Endothelial cell of umbilical vein (primary cell): ENCODE measurements at regions not wholly inside any gene's neighbourhood (a gene's known extent, or its start where the extent isn't known, plus 50 kb on each side); places are given as distances from the start of the nearest gene placed in this dataset.

ENCODE experiments used
- EZH2 ChIP-seq: IDR thresholded peaks from 2 replicates; pipeline ENCODE4 v1.6.1; 2012; ENCODE audit warnings: borderline replicate concordance, low read depth, mild to moderate bottlenecking, moderate library complexity, low read length, inconsistent platforms; ENCODE audit not compliant: severe bottlenecking
- GATA2 ChIP-seq: IDR thresholded peaks from 2 replicates; pipeline ENCODE4 v1.7.0; 2011; ENCODE audit warnings: low read depth, mild to moderate bottlenecking, moderate library complexity, mixed read lengths, low read length; ENCODE audit not compliant: insufficient read length, insufficient read depth
- JUN ChIP-seq: IDR thresholded peaks from 2 replicates; pipeline ENCODE4 v1.6.1; 2011; ENCODE audit warnings: borderline replicate concordance, low read depth; ENCODE audit not compliant: insufficient read length, insufficient read depth
- MYC ChIP-seq: IDR thresholded peaks from one replicate; pipeline ENCODE4 v1.6.1; 2011; ENCODE audit warnings: mild to moderate bottlenecking, low read depth, low read length
- POLR2A ChIP-seq: IDR thresholded peaks from 2 replicates; pipeline ENCODE4 v1.6.1; 2012; ENCODE audit warnings: low read depth, mild to moderate bottlenecking, control low read depth, low read length
- POLR2AphosphoS5 ChIP-seq: IDR thresholded peaks from 2 replicates; pipeline ENCODE4 v1.6.1; 2012; ENCODE audit warnings: low read depth, mild to moderate bottlenecking, control low read depth, low read length, moderate library complexity; ENCODE audit not compliant: insufficient read depth
- TF ChIP-seq, protein P1 (sequence below), 2 donors: IDR thresholded peaks; 1 replicate in 1 of 2; 2 replicates in 1 of 2; pipeline ENCODE4 v1.5.1; 2011; ENCODE audit warnings: low read length in 2 of 2, mild to moderate bottlenecking in 2 of 2, moderate library complexity in 2 of 2, control low read depth in 1 of 2, inconsistent platforms in 1 of 2, low read depth in 1 of 2; ENCODE audit not compliant: insufficient read depth in 1 of 2; ENCODE audit errors: extremely low read depth in 1 of 2
- TF ChIP-seq, protein P2 (sequence below): IDR thresholded peaks from 2 replicates; pipeline ENCODE4 v1.6.1; 2011; ENCODE audit not compliant: insufficient read depth, insufficient read length

DNA sequence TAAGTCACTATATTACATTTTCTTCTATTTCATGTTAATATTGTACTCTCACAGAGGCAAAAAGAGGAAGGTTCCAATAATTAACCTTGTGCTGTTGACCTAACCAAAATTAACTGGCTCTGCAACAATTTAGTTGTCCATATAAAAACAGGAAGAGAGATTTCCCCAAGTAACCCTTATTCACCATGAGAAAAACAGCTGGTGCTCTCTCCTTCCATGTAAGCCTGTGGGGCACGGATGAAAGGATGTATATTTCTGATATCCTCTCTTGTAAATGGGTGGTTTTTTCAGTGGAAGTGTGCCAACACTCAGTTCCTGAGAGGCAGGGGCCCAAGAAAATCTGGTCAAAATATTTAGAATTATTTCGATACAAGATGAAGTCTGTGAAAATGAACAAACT lies 358.1 kb downstream of the CRPPA start:
- TF ChIP-seq EZH2 (no peak), POLR2A (no peak), JUN (no peak), MYC (no peak), POLR2AphosphoS5 (no peak), GATA2 (no peak)
- TF ChIP-seq, protein P1, sequence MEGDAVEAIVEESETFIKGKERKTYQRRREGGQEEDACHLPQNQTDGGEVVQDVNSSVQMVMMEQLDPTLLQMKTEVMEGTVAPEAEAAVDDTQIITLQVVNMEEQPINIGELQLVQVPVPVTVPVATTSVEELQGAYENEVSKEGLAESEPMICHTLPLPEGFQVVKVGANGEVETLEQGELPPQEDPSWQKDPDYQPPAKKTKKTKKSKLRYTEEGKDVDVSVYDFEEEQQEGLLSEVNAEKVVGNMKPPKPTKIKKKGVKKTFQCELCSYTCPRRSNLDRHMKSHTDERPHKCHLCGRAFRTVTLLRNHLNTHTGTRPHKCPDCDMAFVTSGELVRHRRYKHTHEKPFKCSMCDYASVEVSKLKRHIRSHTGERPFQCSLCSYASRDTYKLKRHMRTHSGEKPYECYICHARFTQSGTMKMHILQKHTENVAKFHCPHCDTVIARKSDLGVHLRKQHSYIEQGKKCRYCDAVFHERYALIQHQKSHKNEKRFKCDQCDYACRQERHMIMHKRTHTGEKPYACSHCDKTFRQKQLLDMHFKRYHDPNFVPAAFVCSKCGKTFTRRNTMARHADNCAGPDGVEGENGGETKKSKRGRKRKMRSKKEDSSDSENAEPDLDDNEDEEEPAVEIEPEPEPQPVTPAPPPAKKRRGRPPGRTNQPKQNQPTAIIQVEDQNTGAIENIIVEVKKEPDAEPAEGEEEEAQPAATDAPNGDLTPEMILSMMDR (IDR thresholded peaks at IDR 0.05; ENCODE audit: extremely low read depth in 1 of 2, insufficient read depth in 1 of 2, low read depth in 1 of 2, low read length in 2 of 2), result no peak
- TF ChIP-seq, protein P2, sequence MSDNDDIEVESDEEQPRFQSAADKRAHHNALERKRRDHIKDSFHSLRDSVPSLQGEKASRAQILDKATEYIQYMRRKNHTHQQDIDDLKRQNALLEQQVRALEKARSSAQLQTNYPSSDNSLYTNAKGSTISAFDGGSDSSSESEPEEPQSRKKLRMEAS, result no peak
